ENCODE measurements at regions not wholly inside any gene's neighbourhood (a gene's known extent, or its start where the extent isn't known, plus 50 kb on each side); places are given as distances from the start of the nearest gene placed in this dataset.

DNA sequence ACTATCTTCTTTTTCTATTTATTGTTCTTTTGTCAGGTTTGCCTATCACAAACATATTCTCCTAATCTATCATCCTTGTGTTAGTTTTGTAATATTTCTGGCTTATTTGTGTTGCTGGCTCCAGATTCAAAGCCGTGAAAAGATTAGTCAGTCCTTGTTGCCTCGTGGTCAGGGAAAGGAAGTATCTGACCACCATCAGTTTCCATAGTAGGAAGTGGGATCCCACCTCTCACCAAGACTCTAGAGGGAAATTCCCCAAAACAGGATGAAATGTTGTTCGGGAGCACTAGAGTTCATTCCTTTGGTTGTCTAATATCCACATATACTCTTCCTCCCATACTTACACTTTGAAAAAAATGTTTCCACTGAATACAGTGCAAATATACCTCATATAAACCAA lies 131.0 kb upstream of the HUWE1 start:
- TF ChIP-seq, protein P1, sequence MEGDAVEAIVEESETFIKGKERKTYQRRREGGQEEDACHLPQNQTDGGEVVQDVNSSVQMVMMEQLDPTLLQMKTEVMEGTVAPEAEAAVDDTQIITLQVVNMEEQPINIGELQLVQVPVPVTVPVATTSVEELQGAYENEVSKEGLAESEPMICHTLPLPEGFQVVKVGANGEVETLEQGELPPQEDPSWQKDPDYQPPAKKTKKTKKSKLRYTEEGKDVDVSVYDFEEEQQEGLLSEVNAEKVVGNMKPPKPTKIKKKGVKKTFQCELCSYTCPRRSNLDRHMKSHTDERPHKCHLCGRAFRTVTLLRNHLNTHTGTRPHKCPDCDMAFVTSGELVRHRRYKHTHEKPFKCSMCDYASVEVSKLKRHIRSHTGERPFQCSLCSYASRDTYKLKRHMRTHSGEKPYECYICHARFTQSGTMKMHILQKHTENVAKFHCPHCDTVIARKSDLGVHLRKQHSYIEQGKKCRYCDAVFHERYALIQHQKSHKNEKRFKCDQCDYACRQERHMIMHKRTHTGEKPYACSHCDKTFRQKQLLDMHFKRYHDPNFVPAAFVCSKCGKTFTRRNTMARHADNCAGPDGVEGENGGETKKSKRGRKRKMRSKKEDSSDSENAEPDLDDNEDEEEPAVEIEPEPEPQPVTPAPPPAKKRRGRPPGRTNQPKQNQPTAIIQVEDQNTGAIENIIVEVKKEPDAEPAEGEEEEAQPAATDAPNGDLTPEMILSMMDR (IDR thresholded peaks at IDR 0.05), result no peak
- no peak for TF ChIP-seq GATA3 (IDR thresholded peaks at IDR 0.05; ENCODE audit: borderline replicate concordance)
- TF ChIP-seq RFX5 (IDR thresholded peaks at IDR 0.05), result no peak
- TF ChIP-seq POLR2A (IDR thresholded peaks at IDR 0.05; ENCODE audit: low read length), result no peak
- TF ChIP-seq, protein P2, sequence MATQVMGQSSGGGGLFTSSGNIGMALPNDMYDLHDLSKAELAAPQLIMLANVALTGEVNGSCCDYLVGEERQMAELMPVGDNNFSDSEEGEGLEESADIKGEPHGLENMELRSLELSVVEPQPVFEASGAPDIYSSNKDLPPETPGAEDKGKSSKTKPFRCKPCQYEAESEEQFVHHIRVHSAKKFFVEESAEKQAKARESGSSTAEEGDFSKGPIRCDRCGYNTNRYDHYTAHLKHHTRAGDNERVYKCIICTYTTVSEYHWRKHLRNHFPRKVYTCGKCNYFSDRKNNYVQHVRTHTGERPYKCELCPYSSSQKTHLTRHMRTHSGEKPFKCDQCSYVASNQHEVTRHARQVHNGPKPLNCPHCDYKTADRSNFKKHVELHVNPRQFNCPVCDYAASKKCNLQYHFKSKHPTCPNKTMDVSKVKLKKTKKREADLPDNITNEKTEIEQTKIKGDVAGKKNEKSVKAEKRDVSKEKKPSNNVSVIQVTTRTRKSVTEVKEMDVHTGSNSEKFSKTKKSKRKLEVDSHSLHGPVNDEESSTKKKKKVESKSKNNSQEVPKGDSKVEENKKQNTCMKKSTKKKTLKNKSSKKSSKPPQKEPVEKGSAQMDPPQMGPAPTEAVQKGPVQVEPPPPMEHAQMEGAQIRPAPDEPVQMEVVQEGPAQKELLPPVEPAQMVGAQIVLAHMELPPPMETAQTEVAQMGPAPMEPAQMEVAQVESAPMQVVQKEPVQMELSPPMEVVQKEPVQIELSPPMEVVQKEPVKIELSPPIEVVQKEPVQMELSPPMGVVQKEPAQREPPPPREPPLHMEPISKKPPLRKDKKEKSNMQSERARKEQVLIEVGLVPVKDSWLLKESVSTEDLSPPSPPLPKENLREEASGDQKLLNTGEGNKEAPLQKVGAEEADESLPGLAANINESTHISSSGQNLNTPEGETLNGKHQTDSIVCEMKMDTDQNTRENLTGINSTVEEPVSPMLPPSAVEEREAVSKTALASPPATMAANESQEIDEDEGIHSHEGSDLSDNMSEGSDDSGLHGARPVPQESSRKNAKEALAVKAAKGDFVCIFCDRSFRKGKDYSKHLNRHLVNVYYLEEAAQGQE (IDR thresholded peaks at IDR 0.05), result no peak
- TF ChIP-seq EP300 (IDR thresholded peaks at IDR 0.05), result no peak
- no peak for TF ChIP-seq SMC3 (IDR thresholded peaks at IDR 0.05)
- no peak for TF ChIP-seq MAZ (IDR thresholded peaks at IDR 0.05; ENCODE audit: borderline replicate concordance, low read depth, low read length)
- TF ChIP-seq ZFP36 (IDR thresholded peaks at IDR 0.05; ENCODE audit: borderline replicate concordance, partially characterized antibody), result no peak
- TF ChIP-seq, protein P3, sequence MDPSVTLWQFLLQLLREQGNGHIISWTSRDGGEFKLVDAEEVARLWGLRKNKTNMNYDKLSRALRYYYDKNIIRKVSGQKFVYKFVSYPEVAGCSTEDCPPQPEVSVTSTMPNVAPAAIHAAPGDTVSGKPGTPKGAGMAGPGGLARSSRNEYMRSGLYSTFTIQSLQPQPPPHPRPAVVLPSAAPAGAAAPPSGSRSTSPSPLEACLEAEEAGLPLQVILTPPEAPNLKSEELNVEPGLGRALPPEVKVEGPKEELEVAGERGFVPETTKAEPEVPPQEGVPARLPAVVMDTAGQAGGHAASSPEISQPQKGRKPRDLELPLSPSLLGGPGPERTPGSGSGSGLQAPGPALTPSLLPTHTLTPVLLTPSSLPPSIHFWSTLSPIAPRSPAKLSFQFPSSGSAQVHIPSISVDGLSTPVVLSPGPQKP (IDR thresholded peaks at IDR 0.05; ENCODE audit: low read depth, low read length), result no peak
- no peak for TF ChIP-seq HOXA7 (CRISPR knock-in tag; IDR thresholded peaks at IDR 0.05)
- TF ChIP-seq, protein P4, sequence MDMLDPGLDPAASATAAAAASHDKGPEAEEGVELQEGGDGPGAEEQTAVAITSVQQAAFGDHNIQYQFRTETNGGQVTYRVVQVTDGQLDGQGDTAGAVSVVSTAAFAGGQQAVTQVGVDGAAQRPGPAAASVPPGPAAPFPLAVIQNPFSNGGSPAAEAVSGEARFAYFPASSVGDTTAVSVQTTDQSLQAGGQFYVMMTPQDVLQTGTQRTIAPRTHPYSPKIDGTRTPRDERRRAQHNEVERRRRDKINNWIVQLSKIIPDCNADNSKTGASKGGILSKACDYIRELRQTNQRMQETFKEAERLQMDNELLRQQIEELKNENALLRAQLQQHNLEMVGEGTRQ (IDR thresholded peaks at IDR 0.05), result no peak
- TF ChIP-seq PHF8 (IDR thresholded peaks at IDR 0.05; ENCODE audit: borderline replicate concordance, low read depth), result no peak
- TF ChIP-seq BHLHE40 (IDR thresholded peaks at IDR 0.05; ENCODE audit: low read depth, low read length), result no peak
